ENCODE measurements at regions not wholly inside any gene's neighbourhood (a gene's known extent, or its start where the extent isn't known, plus 50 kb on each side); places are given as distances from the start of the nearest gene placed in this dataset.

GRCh38 chr16:9366048-9366969, 274.9 kb downstream of the HAPSTR1 start:
- Mint-ChIP-seq H3K4me1 (no peaks in the 10 kb centered on the region), H3K9me3 (peaks cover 5% of the 10 kb centered on the region), H3K36me3 (ENCODE audit: low read depth) (no peaks in the 10 kb centered on the region)

GRCh38 chr16:9370061-9370491, 278.6 kb downstream of the HAPSTR1 start:
- Mint-ChIP-seq H3K4me3 (no peak overlapping the region), H3K27ac (no peak overlapping the region), H3K9me3 (no peaks in the 10 kb centered on the region), H3K27me3 (no peaks in the 10 kb centered on the region), H3K4me1 (no peaks in the 10 kb centered on the region), H3K36me3 (ENCODE audit: low read depth) (no peaks in the 10 kb centered on the region)
- ATAC-seq (no peak), DNase-seq (no peak)

More at GRCh38 chr16:9366048-9366969, 274.9 kb downstream of the HAPSTR1 start:
- H3K4me3 Mint-ChIP-seq: no peak overlapping the region
- ATAC-seq (no peak), DNase-seq (no peak)
- no peak overlapping the region for H3K27ac Mint-ChIP-seq
- no peaks in the 10 kb centered on the region for H3K27me3 Mint-ChIP-seq

GRCh38 chr16:9371713-9372448, 280.4 kb downstream of the HAPSTR1 start:
- no peaks in the 10 kb centered on the region for H3K4me1 Mint-ChIP-seq
- DNase-seq: no peak
- H3K36me3 Mint-ChIP-seq (ENCODE audit: low read depth): no peaks in the 10 kb centered on the region
- no peak for ATAC-seq
- no peak overlapping the region for H3K4me3 Mint-ChIP-seq
- no peaks in the 10 kb centered on the region for H3K9me3 Mint-ChIP-seq
- no peaks in the 10 kb centered on the region for H3K27me3 Mint-ChIP-seq
- H3K27ac Mint-ChIP-seq: no peak overlapping the region

GRCh38 chr16:9372934-9373890, 281.8 kb downstream of the HAPSTR1 start:
- H3K4me1 Mint-ChIP-seq: no peaks in the 10 kb centered on the region
- H3K36me3 Mint-ChIP-seq (ENCODE audit: low read depth): no peaks in the 10 kb centered on the region
- ATAC-seq (no peak), DNase-seq (no peak)
- H3K27ac Mint-ChIP-seq: no peak overlapping the region
- H3K4me3 Mint-ChIP-seq: no peak overlapping the region
- H3K27me3 Mint-ChIP-seq: peaks cover 2% of the 10 kb centered on the region
- H3K9me3 Mint-ChIP-seq: no peaks in the 10 kb centered on the region

GRCh38 chr16:9374061-9374460, 282.6 kb downstream of the HAPSTR1 start:
- no peak overlapping the region for H3K27ac Mint-ChIP-seq
- no peaks in the 10 kb centered on the region for H3K36me3 Mint-ChIP-seq (ENCODE audit: low read depth)
- H3K27me3 Mint-ChIP-seq: peaks cover 2% of the 10 kb centered on the region
- ATAC-seq (no peak), DNase-seq (no peak)
- H3K4me1 Mint-ChIP-seq: no peaks in the 10 kb centered on the region
- no peaks in the 10 kb centered on the region for H3K9me3 Mint-ChIP-seq
- H3K4me3 Mint-ChIP-seq: no peak overlapping the region

GRCh38 chr16:9378876-9379275, 287.4 kb downstream of the HAPSTR1 start:
- H3K27me3 Mint-ChIP-seq: peaks cover 6% of the 10 kb centered on the region
- H3K36me3 Mint-ChIP-seq (ENCODE audit: low read depth): no peaks in the 10 kb centered on the region
- no peak for ATAC-seq
- DNase-seq: no peak
- H3K4me1 Mint-ChIP-seq: no peaks in the 10 kb centered on the region
- H3K4me3 Mint-ChIP-seq: no peak overlapping the region
- H3K27ac Mint-ChIP-seq: no peak overlapping the region
- peaks cover 4% of the 10 kb centered on the region for H3K9me3 Mint-ChIP-seq

GRCh38 chr16:9380221-9380620, 288.8 kb downstream of the HAPSTR1 start:
- no peaks in the 10 kb centered on the region for H3K36me3 Mint-ChIP-seq (ENCODE audit: low read depth)
- peaks cover 6% of the 10 kb centered on the region for H3K27me3 Mint-ChIP-seq
- peaks cover 4% of the 10 kb centered on the region for H3K9me3 Mint-ChIP-seq
- no peak for ATAC-seq
- no peaks in the 10 kb centered on the region for H3K4me1 Mint-ChIP-seq
- no peak overlapping the region for H3K4me3 Mint-ChIP-seq
- no peak for DNase-seq
- H3K27ac Mint-ChIP-seq: no peak overlapping the region

- H3K4me3 Mint-ChIP-seq: no peak overlapping the region
- no peaks in the 10 kb centered on the region for H3K4me1 Mint-ChIP-seq
- DNase-seq (no peak), ATAC-seq (no peak)
- H3K27ac Mint-ChIP-seq: no peak overlapping the region
- peaks cover 6% of the 10 kb centered on the region for H3K27me3 Mint-ChIP-seq
- no peaks in the 10 kb centered on the region for H3K36me3 Mint-ChIP-seq (ENCODE audit: low read depth)
- peaks cover 4% of the 10 kb centered on the region for H3K9me3 Mint-ChIP-seq
Observed at GRCh38 chr16:9381399-9381798, 290.0 kb downstream of the HAPSTR1 start.

- Mint-ChIP-seq H3K9me3 (peaks cover 4% of the 10 kb centered on the region), H3K27ac (no peak overlapping the region), H3K27me3 (peaks cover 6% of the 10 kb centered on the region), H3K36me3 (ENCODE audit: low read depth) (no peaks in the 10 kb centered on the region), H3K4me3 (no peak overlapping the region), H3K4me1 (no peaks in the 10 kb centered on the region)
- no peak for DNase-seq
- ATAC-seq: no peak
Observed at GRCh38 chr16:9381905-9382304, 290.5 kb downstream of the HAPSTR1 start.

GRCh38 chr16:9383281-9383680, 291.8 kb downstream of the HAPSTR1 start:
- H3K27me3 Mint-ChIP-seq: peaks cover 4% of the 10 kb centered on the region
- no peak overlapping the region for H3K27ac Mint-ChIP-seq
- no peak for ATAC-seq
- H3K4me3 Mint-ChIP-seq: no peak overlapping the region
- no peaks in the 10 kb centered on the region for H3K4me1 Mint-ChIP-seq
- peaks cover 8% of the 10 kb centered on the region for H3K9me3 Mint-ChIP-seq
- H3K36me3 Mint-ChIP-seq (ENCODE audit: low read depth): no peaks in the 10 kb centered on the region
- DNase-seq: no peak

- H3K9me3 Mint-ChIP-seq: peaks cover 13% of the 10 kb centered on the region
- H3K27me3 Mint-ChIP-seq: peaks cover 4% of the 10 kb centered on the region
- H3K4me1 Mint-ChIP-seq: no peaks in the 10 kb centered on the region
- no peak overlapping the region for H3K4me3 Mint-ChIP-seq
- H3K27ac Mint-ChIP-seq: no peak overlapping the region
- DNase-seq (no peak), ATAC-seq (no peak)
- H3K36me3 Mint-ChIP-seq (ENCODE audit: low read depth): no peaks in the 10 kb centered on the region
Observed at GRCh38 chr16:9384141-9384540, 292.7 kb downstream of the HAPSTR1 start.

- H3K27ac Mint-ChIP-seq: no peak overlapping the region
- ATAC-seq (no peak), DNase-seq (no peak)
- H3K4me3 Mint-ChIP-seq: no peak overlapping the region
- no peaks in the 10 kb centered on the region for H3K27me3 Mint-ChIP-seq
- no peaks in the 10 kb centered on the region for H3K36me3 Mint-ChIP-seq (ENCODE audit: low read depth)
- H3K4me1 Mint-ChIP-seq: no peaks in the 10 kb centered on the region
- peaks cover 10% of the 10 kb centered on the region for H3K9me3 Mint-ChIP-seq
Observed at GRCh38 chr16:9389543-9390207, 298.2 kb downstream of the HAPSTR1 start.

- ATAC-seq: no peak
- no peaks in the 10 kb centered on the region for H3K36me3 Mint-ChIP-seq (ENCODE audit: low read depth)
- H3K4me3 Mint-ChIP-seq: no peak overlapping the region
- H3K9me3 Mint-ChIP-seq: peaks cover 7% of the 10 kb centered on the region
- no peak for DNase-seq
- H3K27ac Mint-ChIP-seq: no peak overlapping the region
- H3K4me1 Mint-ChIP-seq: no peaks in the 10 kb centered on the region
- H3K27me3 Mint-ChIP-seq: no peaks in the 10 kb centered on the region
Observed at GRCh38 chr16:9392956-9393355, 301.5 kb downstream of the HAPSTR1 start.

GRCh38 chr16:9393591-9393990, 302.1 kb downstream of the HAPSTR1 start:
- Mint-ChIP-seq H3K9me3 (peaks cover 3% of the 10 kb centered on the region), H3K4me1 (no peaks in the 10 kb centered on the region), H3K27ac (no peak overlapping the region), H3K4me3 (no peak overlapping the region), H3K27me3 (no peaks in the 10 kb centered on the region), H3K36me3 (ENCODE audit: low read depth) (no peaks in the 10 kb centered on the region)
- no peak for ATAC-seq
- DNase-seq: no peak
